Caco-2 (cell line): ENCODE measurements at regions not wholly inside any gene's neighbourhood (a gene's known extent, or its start where the extent isn't known, plus 50 kb on each side); places are given as distances from the start of the nearest gene placed in this dataset.

Experiments
- BruUV-seq: library from RNA; stranded (reverse); fragments of 400-500 nt; replicated peaks from 2 replicates; lab custom pipeline; 2021; lab: Mats Ljungman, UMichigan
- CTCF ChIA-PET: fragments of 300-600 bp; sonication (Branson Sonifier 250); formaldehyde crosslinking; loops from one replicate; lab custom pipeline; 2022; ENCODE audit warnings: antibody characterized with exemption; lab: Charles Lee
- POLR2A ChIA-PET: fragments of 300-600 bp; sonication (Branson Sonifier 250); formaldehyde crosslinking; loops from one replicate; lab custom pipeline; 2022; ENCODE audit warnings: antibody characterized with exemption; lab: Charles Lee
- DNase-seq, 2 experiments: peaks; one replicate each; pipeline versions ENCODE4 v3.0.0 to v3.0.0-alpha.2; 2020 to 2022
- H3K27me3 ChIP-seq: replicated peaks from 2 replicates; pipeline ENCODE4 v1.6.0; 2011; ENCODE audit warnings: low read length; ENCODE audit not compliant: control insufficient read depth, insufficient read depth
- H3K36me3 ChIP-seq: 2 replicates; pipeline ENCODE4 v1.5.1; 2011; ENCODE audit warnings: low read length; ENCODE audit not compliant: control insufficient read depth, insufficient read depth
- H3K4me1 ChIP-seq: fragments of 250-450 bp; sonication (Bioruptor Pico); 2 replicates; pipeline ENCODE4 v1.5.1; 2020; ENCODE audit warnings: mild to moderate bottlenecking
- H3K4me3 ChIP-seq: 2 replicates; pipeline ENCODE4 v1.5.1; 2011; ENCODE audit warnings: low read depth, mild to moderate bottlenecking, control low read depth, low read length
- H3K9me3 ChIP-seq: fragments of 250-450 bp; sonication (Bioruptor Pico); 2 replicates; pipeline ENCODE4 v1.5.1; 2020; ENCODE audit warnings: mild to moderate bottlenecking, moderate library complexity
- H3K27ac Mint-ChIP-seq: one replicate; pipeline ENCODE4 v1.8.0; 2022; ENCODE audit warnings: mixed read lengths; ENCODE audit not compliant: unreplicated experiment
- H3K27me3 Mint-ChIP-seq: one replicate; pipeline ENCODE4 v1.8.0; 2022; ENCODE audit warnings: mixed read lengths; ENCODE audit not compliant: insufficient read depth, unreplicated experiment
- H3K36me3 Mint-ChIP-seq: one replicate; pipeline ENCODE4 v1.8.0; 2022; ENCODE audit warnings: mild to moderate bottlenecking, mixed read lengths; ENCODE audit not compliant: insufficient read depth, unreplicated experiment
- H3K4me1 Mint-ChIP-seq: one replicate; pipeline ENCODE4 v1.8.0; 2022; ENCODE audit warnings: low read depth, mixed read lengths; ENCODE audit not compliant: unreplicated experiment
- H3K4me3 Mint-ChIP-seq: one replicate; pipeline ENCODE4 v1.8.0; 2022; ENCODE audit warnings: mild to moderate bottlenecking, moderate library complexity, mixed read lengths; ENCODE audit not compliant: unreplicated experiment
- H3K9me3 Mint-ChIP-seq: one replicate; pipeline ENCODE4 v1.8.0; 2022; ENCODE audit warnings: mixed read lengths; ENCODE audit not compliant: unreplicated experiment
- CTCF ChIP-seq, 2 experiments: fragments of 200-600 bp in 1 of 2; IDR thresholded peaks; 1 replicate in 1 of 2; 2 replicates in 1 of 2; pipeline versions ENCODE4 v1.5.1 to v1.8.0; 2011 to 2022; ENCODE audit warnings: antibody characterized with exemption in 1 of 2, control low read depth in 1 of 2, inconsistent platforms in 1 of 2, low read depth in 1 of 2, low read length in 1 of 2, mild to moderate bottlenecking in 1 of 2, moderate library complexity in 1 of 2; ENCODE audit not compliant: insufficient read depth in 1 of 2, severe bottlenecking in 1 of 2, unreplicated experiment in 1 of 2
- intact Hi-C: fragments of 100-400 bp; cut with micrococcal nuclease; formaldehyde crosslinking; loops from one replicate; pipeline ENCODE4 v1.10.0; 2022; ENCODE audit not compliant: unreplicated experiment

GRCh38 chr2:76584474-76584873 lies 873.8 kb upstream of the GCFC2 start:
- no peaks in the 10 kb centered on the region for H3K4me1 Mint-ChIP-seq
- no peak overlapping the region for H3K27ac Mint-ChIP-seq
- POLR2A ChIA-PET, result no interaction called here

GRCh38 chr2:76579911-76580310 lies 869.2 kb upstream of the GCFC2 start:
- H3K27me3 Mint-ChIP-seq, result peaks cover 21% of the 10 kb centered on the region
- ChIA-PET POLR2A (no interaction called here), CTCF (no interaction called here)
- Histone ChIP-seq H3K4me3 (no peak overlapping the region), H3K27me3 (no peaks in the 10 kb centered on the region), H3K9me3 (peaks cover 5% of the 10 kb centered on the region; the same call in 1 of the 2 replicates), H3K36me3 (no peaks in the 10 kb centered on the region), H3K4me1 (no peaks in the 10 kb centered on the region)
- H3K36me3 Mint-ChIP-seq, result no peaks in the 10 kb centered on the region
- intact Hi-C loops, result no loop called here
- no peak for TF ChIP-seq CTCF (IDR thresholded peaks at IDR 0.05; ENCODE audit: insufficient read depth in 1 of 2, low read depth in 1 of 2, low read length in 1 of 2, severe bottlenecking in 1 of 2, unreplicated experiment in 1 of 2)
- no TSS peak for BruUV-seq
- H3K9me3 Mint-ChIP-seq, result no peaks in the 10 kb centered on the region
- H3K27ac Mint-ChIP-seq, result no peak overlapping the region
- no peaks in the 10 kb centered on the region for H3K4me1 Mint-ChIP-seq
- no peak overlapping the region for H3K4me3 Mint-ChIP-seq
- no peak for DNase-seq

More at GRCh38 chr2:76584474-76584873, 873.8 kb upstream of the GCFC2 start:
- no peaks in the 10 kb centered on the region for H3K36me3 ChIP-seq
- H3K4me1 ChIP-seq, result no peaks in the 10 kb centered on the region
- DNase-seq, result no peak
- no peak overlapping the region for H3K4me3 Mint-ChIP-seq
- H3K9me3 Mint-ChIP-seq, result no peaks in the 10 kb centered on the region
- no peak overlapping the region for H3K4me3 ChIP-seq
- CTCF ChIA-PET, result no interaction called here
- intact Hi-C loops, result no loop called here
- no TSS peak for BruUV-seq
- peaks cover 5% of the 10 kb centered on the region; the same call in 1 of the 2 replicates for H3K9me3 ChIP-seq
- no peaks in the 10 kb centered on the region for H3K27me3 Mint-ChIP-seq
- H3K27me3 ChIP-seq, result no peaks in the 10 kb centered on the region
- no peaks in the 10 kb centered on the region for H3K36me3 Mint-ChIP-seq
- TF ChIP-seq CTCF (IDR thresholded peaks at IDR 0.05; ENCODE audit: insufficient read depth in 1 of 2, low read depth in 1 of 2, low read length in 1 of 2, severe bottlenecking in 1 of 2, unreplicated experiment in 1 of 2), result no peak

- no peaks in the 10 kb centered on the region for H3K9me3 Mint-ChIP-seq
- H3K27ac Mint-ChIP-seq, result no peak overlapping the region
- H3K4me3 ChIP-seq, result no peak overlapping the region
- DNase-seq, result no peak
- intact Hi-C loops, result no loop called here
- POLR2A ChIA-PET, result no interaction called here
- H3K4me3 Mint-ChIP-seq, result no peak overlapping the region
- no peaks in the 10 kb centered on the region for H3K36me3 ChIP-seq
- H3K9me3 ChIP-seq, result no peaks in the 10 kb centered on the region
- no TSS peak for BruUV-seq
- H3K27me3 ChIP-seq, result no peaks in the 10 kb centered on the region
- H3K36me3 Mint-ChIP-seq, result no peaks in the 10 kb centered on the region
- H3K4me1 ChIP-seq, result no peaks in the 10 kb centered on the region
- CTCF ChIA-PET, result no interaction called here
- no peaks in the 10 kb centered on the region for H3K4me1 Mint-ChIP-seq
- peaks cover 14% of the 10 kb centered on the region for H3K27me3 Mint-ChIP-seq
- no peak for TF ChIP-seq CTCF (IDR thresholded peaks at IDR 0.05; ENCODE audit: insufficient read depth in 1 of 2, low read depth in 1 of 2, low read length in 1 of 2, severe bottlenecking in 1 of 2, unreplicated experiment in 1 of 2)
Measured at GRCh38 chr2:76572981-76573380, 862.3 kb upstream of the GCFC2 start.
